Skeletal muscle tissue (tissue), 3 donors: ENCODE measurements at regions not wholly inside any gene's neighbourhood (a gene's known extent, or its start where the extent isn't known, plus 50 kb on each side); places are given as distances from the start of the nearest gene placed in this dataset.

Experiments used
- H3K27ac ChIP-seq: one replicate; pipeline ENCODE4 v1.7.0; 2013; ENCODE audit warnings: mild to moderate bottlenecking, low read depth, low read length, inconsistent platforms
- H3K27me3 ChIP-seq, 3 donors: one replicate each; pipeline ENCODE4 v1.7.0; 2013; ENCODE audit warnings: low read length in 3 of 3; ENCODE audit not compliant: control insufficient read depth in 3 of 3, insufficient read depth in 3 of 3
- H3K36me3 ChIP-seq, 3 donors: one replicate each; pipeline ENCODE4 v1.7.0; 2013; ENCODE audit warnings: low read length in 3 of 3; ENCODE audit not compliant: control insufficient read depth in 3 of 3, insufficient read depth in 3 of 3
- H3K4me1 ChIP-seq, 3 donors: one replicate each; pipeline ENCODE4 v1.7.0; 2013; ENCODE audit warnings: low read length in 3 of 3, mild to moderate bottlenecking in 3 of 3; ENCODE audit not compliant: control insufficient read depth in 3 of 3, insufficient read depth in 3 of 3
- H3K4me3 ChIP-seq, 3 donors: one replicate each; pipeline ENCODE4 v1.7.0; 2013; ENCODE audit warnings: low read length in 3 of 3
- H3K9ac ChIP-seq, 3 donors: one replicate each; pipeline ENCODE4 v1.7.0; 2013; ENCODE audit warnings: low read length in 3 of 3, mild to moderate bottlenecking in 3 of 3, moderate library complexity in 2 of 3, low read depth in 1 of 3
- H3K9me3 ChIP-seq, 3 donors: one replicate each; pipeline ENCODE4 v1.7.0; 2013; ENCODE audit warnings: low read length in 3 of 3; ENCODE audit not compliant: control insufficient read depth in 3 of 3
- donor health status: Osteomylitis.

DNA sequence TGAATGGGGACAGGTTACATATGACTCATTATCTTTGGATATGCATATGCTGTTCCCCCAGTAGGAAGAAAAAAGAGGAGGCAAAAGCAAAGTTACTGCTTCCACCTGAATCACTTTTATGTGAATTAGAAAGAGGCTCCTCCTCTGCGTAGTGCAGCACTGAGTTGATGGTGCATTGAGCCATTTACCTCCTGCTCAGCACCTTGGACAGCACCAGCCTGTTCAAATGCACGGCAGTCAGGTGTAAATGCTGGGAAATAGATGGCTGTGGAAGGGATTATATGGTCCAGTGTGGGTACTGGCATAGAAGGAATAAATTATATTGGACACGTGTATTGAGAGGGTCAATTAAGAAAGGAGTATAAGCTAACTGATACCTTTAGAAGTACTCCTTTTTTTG, 541.9 kb upstream of the SEL1L start:
- no peak overlapping the region for H3K27ac ChIP-seq
- no peaks in the 10 kb centered on the region for H3K36me3 ChIP-seq
- no peaks in the 10 kb centered on the region for H3K9me3 ChIP-seq
- H3K4me3 ChIP-seq: no peak overlapping the region
- H3K27me3 ChIP-seq: no peaks in the 10 kb centered on the region
- no peak overlapping the region for H3K9ac ChIP-seq
- H3K4me1 ChIP-seq: no peaks in the 10 kb centered on the region

DNA sequence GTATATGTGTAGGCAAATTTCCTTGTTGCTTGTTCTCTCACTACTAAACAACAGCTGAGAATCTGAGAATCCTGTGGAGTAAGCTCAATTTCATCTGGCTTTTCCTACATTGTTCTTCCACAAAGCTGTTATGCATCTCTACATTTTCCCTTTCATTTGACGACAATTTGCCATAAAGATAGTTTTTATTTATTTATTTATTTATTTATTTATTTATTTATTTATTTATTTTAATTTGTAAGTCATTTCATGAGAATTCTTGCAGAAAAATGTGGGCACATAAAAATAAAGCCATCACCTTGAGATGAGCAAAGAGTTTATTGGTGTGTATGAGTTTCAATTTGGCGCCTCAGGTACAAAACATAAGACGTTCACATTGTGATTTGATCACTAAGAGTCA, 545.9 kb upstream of the SEL1L start:
- H3K9ac ChIP-seq: no peak overlapping the region
- no peaks in the 10 kb centered on the region for H3K27me3 ChIP-seq
- no peaks in the 10 kb centered on the region for H3K36me3 ChIP-seq
- no peak overlapping the region for H3K4me3 ChIP-seq
- H3K4me1 ChIP-seq: no peaks in the 10 kb centered on the region
- no peak overlapping the region for H3K27ac ChIP-seq
- no peaks in the 10 kb centered on the region for H3K9me3 ChIP-seq

DNA sequence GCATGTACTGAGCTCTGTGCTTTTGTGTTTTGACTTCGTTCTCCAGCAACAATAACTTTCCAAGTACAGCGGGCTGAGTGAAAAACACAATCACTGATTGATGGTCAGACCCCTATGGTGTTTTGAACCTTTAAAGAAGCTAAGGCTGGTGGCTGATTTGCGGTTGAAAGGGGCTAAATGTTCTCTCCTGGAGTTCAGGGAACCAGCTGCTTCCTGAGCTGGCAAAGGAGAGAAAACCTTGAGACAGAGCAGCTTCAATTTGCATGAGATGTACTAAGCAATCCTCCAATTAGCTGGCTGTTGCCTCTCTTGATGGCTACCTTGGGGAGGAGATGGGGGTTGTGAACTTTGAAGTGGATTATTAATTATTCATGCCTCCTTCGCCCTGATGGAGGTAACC, 546.7 kb upstream of the SEL1L start:
- no peaks in the 10 kb centered on the region for H3K4me1 ChIP-seq
- no peak overlapping the region for H3K27ac ChIP-seq

DNA sequence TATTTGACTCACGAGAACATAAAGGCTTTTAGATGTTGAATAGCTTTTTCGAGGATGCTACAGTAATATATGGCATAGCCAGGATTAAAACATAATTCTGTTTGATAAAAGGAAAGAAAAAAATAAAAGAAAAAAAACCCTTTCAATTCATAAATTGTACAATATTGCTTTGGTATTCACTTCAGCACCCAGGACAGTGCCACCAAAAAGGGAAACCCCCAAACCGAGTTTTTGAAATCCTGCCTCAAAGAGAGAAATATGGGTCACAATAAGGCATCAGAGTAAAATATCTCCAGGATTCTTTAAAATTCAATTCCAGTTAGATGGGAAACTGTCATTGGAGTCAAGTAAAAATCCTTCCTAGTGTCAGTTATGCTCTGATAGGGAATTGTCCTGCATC, 551.2 kb upstream of the SEL1L start:
- Histone ChIP-seq H3K9ac (no peak overlapping the region), H3K4me3 (no peak overlapping the region), H3K4me1 (no peaks in the 10 kb centered on the region), H3K9me3 (no peaks in the 10 kb centered on the region), H3K27ac (no peak overlapping the region), H3K27me3 (no peaks in the 10 kb centered on the region), H3K36me3 (no peaks in the 10 kb centered on the region)

More for the DNA sequence above, 546.7 kb upstream of the SEL1L start:
- Histone ChIP-seq H3K36me3 (no peaks in the 10 kb centered on the region), H3K9ac (no peak overlapping the region), H3K4me3 (no peak overlapping the region), H3K27me3 (no peaks in the 10 kb centered on the region), H3K9me3 (no peaks in the 10 kb centered on the region)

DNA sequence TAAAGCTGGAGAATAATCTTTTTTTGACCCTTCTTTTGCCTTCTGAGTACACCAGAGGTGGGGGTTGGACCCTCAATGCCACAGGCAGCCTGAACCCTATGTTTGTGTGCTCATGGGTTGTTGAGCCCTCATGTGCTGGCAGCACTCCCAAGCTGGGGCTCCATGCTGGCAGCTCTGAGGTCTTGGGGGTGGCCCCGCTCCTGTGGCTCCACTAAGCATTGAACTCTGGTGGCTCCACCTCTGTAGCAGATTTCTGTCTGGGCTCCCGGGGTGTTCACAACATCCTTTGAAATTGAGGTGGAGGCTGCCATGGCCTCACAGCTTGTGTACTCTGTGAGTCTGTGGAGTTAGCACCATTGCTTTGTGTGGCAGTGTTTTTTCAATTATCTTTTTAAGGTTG, 557.4 kb upstream of the SEL1L start:
- no peaks in the 10 kb centered on the region for H3K36me3 ChIP-seq
- H3K4me3 ChIP-seq: no peak overlapping the region
- H3K4me1 ChIP-seq: no peaks in the 10 kb centered on the region
- no peaks in the 10 kb centered on the region for H3K9me3 ChIP-seq
- H3K27me3 ChIP-seq: no peaks in the 10 kb centered on the region
- no peak overlapping the region for H3K9ac ChIP-seq
- no peak overlapping the region for H3K27ac ChIP-seq

DNA sequence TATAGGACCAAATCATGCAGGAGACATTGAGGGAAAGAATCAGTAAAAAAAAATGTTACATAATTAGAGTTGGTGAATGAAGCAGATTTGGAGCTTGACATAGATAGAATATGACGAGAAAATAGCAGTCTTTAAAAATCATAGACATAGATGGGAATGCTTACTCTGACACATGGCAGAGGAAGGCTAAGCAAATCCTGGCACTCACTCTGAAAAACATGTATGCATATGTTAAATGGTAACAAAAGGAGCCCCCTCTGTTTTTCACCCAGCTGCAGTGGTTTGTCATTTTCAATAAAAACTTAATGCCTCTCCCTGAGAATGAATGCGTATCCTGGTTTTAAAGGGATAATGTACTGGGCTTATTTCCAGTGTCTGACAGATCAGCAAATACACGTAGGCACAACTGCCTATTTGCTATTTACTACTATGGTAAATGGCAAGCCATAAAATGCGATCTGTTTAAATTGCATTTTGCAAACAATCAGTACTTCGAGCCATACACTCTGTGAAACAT, 561.2 kb upstream of the SEL1L start:
- H3K9me3 ChIP-seq: no peaks in the 10 kb centered on the region
- H3K9ac ChIP-seq: no peak overlapping the region
- H3K36me3 ChIP-seq: no peaks in the 10 kb centered on the region
- no peak overlapping the region for H3K27ac ChIP-seq
- no peaks in the 10 kb centered on the region for H3K27me3 ChIP-seq
- no peaks in the 10 kb centered on the region for H3K4me1 ChIP-seq
- no peak overlapping the region for H3K4me3 ChIP-seq

DNA sequence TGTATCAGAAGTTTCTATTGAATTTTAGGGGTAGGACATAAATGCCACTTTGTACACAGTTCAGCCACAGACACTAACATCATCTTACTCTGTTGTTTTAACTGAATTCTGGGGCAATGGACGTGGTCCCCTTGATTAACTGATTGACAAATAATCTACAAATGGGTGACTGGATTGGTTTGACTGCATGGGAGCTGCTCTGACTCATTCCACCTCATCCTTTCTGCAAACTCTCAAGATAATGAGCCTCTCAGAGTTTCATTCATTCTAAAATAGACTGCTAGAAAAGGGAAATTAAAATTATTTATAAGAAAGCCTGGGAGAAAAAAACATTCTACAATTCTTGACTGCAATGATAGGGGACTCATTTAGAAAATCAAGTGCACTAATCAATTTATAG, 570.4 kb upstream of the SEL1L start:
- H3K4me3 ChIP-seq: no peak overlapping the region
- H3K27ac ChIP-seq: no peak overlapping the region
- no peaks in the 10 kb centered on the region for H3K36me3 ChIP-seq
- no peaks in the 10 kb centered on the region for H3K9me3 ChIP-seq
- no peaks in the 10 kb centered on the region for H3K4me1 ChIP-seq
- H3K9ac ChIP-seq: no peak overlapping the region
- no peaks in the 10 kb centered on the region for H3K27me3 ChIP-seq

DNA sequence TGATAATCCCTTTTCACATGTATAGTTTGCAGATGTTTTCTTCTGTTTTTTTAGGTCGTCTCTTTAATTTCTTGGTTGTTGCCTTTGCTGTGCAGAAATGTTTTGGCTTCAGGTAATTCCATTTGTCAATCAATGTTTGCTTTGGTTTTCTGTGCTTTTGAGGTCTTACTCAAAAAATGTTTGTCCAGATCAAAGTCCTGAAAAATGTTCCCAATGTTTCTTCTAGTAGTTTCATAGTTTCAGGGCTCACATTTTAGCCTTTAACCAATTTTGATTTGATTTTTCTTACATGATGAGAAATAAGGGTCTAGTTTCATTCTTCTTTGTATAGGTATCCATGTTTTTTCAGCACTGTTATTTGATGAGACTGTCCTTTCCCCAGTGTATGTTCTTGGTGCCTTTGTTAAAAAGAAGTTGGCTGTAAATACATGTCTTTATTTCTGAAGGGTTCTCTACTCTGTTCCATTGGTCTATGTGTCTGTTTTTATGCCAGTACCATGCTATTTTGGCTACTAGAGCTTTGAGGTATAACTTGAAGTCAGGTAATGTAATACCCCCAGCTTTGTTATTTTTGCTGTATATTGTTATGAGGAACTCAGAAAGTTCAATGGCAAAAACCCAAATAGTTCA, 578.7 kb upstream of the SEL1L start:
- Histone ChIP-seq H3K36me3 (no peaks in the 10 kb centered on the region), H3K4me3 (no peak overlapping the region), H3K4me1 (no peaks in the 10 kb centered on the region), H3K27me3 (no peaks in the 10 kb centered on the region), H3K9me3 (no peaks in the 10 kb centered on the region), H3K27ac (no peak overlapping the region), H3K9ac (no peak overlapping the region)

DNA sequence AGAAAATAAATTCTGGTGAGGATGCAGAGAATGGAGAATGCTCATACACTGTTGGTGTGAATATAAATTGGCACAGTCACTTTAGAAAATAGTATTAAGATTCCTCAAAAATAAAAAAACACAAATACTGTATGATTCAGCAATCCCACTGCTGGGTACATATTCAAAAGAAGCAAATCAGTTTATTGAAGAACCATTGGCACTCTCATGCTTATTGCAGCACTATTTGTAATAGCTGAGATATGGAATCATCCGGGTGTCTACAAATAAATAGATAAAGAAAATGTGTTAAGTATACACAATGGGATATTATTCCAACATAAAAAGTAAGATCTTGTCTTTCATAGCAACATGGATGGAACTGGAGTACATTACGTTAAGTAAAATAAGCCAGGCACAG, 579.4 kb upstream of the SEL1L start:
- no peaks in the 10 kb centered on the region for H3K9me3 ChIP-seq
- H3K36me3 ChIP-seq: no peaks in the 10 kb centered on the region
- H3K27ac ChIP-seq: no peak overlapping the region
- H3K9ac ChIP-seq: no peak overlapping the region
- no peaks in the 10 kb centered on the region for H3K4me1 ChIP-seq
- no peaks in the 10 kb centered on the region for H3K27me3 ChIP-seq
- no peak overlapping the region for H3K4me3 ChIP-seq

DNA sequence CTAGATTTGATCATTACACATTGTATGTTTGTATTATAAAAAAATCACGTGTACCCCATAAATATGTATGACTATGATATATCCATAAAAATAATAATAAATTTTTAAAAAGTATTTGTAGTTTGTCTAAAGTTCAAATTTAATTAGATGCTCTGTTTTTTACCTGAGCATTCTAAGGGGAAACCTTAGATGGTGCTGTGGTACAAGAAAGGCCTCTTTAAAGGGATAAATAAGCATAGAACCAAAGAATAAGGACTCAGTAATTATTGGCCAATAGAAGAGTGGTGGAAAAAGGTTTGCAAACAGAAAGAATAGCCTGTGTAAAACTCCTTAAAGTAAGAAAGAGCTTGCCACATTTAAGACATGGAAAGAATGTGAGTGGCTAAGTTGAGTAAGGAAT, 580.1 kb upstream of the SEL1L start:
- Histone ChIP-seq H3K27me3 (no peaks in the 10 kb centered on the region), H3K36me3 (no peaks in the 10 kb centered on the region), H3K27ac (no peak overlapping the region), H3K4me3 (no peak overlapping the region), H3K4me1 (no peaks in the 10 kb centered on the region), H3K9me3 (no peaks in the 10 kb centered on the region), H3K9ac (no peak overlapping the region)
